K562 (cell line): ENCODE measurements at regions not wholly inside any gene's neighbourhood (a gene's known extent, or its start where the extent isn't known, plus 50 kb on each side); places are given as distances from the start of the nearest gene placed in this dataset.

Experiments used
- ATAC-seq: fragments of 200-7000 bp; cut with Tn5 transposase; 3 replicates; pipeline ENCODE4 v1.9.1; 2020; ENCODE audit warnings: moderate library complexity
- BruUV-seq: library from RNA; stranded (reverse); fragments of 400-500 nt; replicated peaks from 2 replicates; lab custom pipeline; 2021; lab: Mats Ljungman, UMichigan
- CTCF ChIA-PET: fragments of 300-600 bp; formaldehyde crosslinking; extraction: SDS; loops from one replicate; lab custom pipeline; 2021; ENCODE audit warnings: low intra/inter-chr PET ratio; lab: Yijun Ruan, JAX
- POLR2A ChIA-PET: fragments of 300-600, 350-650 bp; sonication (Branson Sonifier 250); formaldehyde crosslinking; extraction: SDS; loops from one replicate; lab custom pipeline; 2021; ENCODE audit warnings: antibody characterized with exemption, inconsistent platforms; lab: Yijun Ruan, JAX
- DNase-seq, 4 experiments: peaks; one replicate each; pipeline versions ENCODE4 v3.0.0 to v3.0.0-alpha.2; 2011 to 2018; ENCODE audit warnings: low spot score in 3 of 4, mixed read lengths in 3 of 4; ENCODE audit errors: extremely low read depth in 1 of 4
- FAIRE-seq: peaks from 2 replicates; lab custom pipeline; 2011; peaks lifted over from hg19 to GRCh38; lab: Jason Lieb, UNC
- H2AFZ ChIP-seq: 2 replicates; pipeline ENCODE4 v1.6.0; 2011; ENCODE audit warnings: low read depth, low read length, control low read depth, inconsistent platforms
- H3K27ac ChIP-seq: fragments of 200-600 bp; 3 replicates; pipeline ENCODE4 v1.8.0; 2011; ENCODE audit warnings: low read depth, mild to moderate bottlenecking, control low read depth, inconsistent platforms, low read length, moderate library complexity, mixed read lengths; ENCODE audit errors: extremely low read depth
- H3K27me3 ChIP-seq, 2 experiments: fragments of 300-600 bp in 1 of 2; 2 replicates in 1 of 2; 3 replicates in 1 of 2; pipeline versions ENCODE4 v1.6.0 to v1.8.0; 2011; ENCODE audit warnings: inconsistent platforms in 2 of 2, low read length in 2 of 2, mild to moderate bottlenecking in 1 of 2, mixed read lengths in 1 of 2, moderate library complexity in 1 of 2; ENCODE audit not compliant: control insufficient read depth in 2 of 2, insufficient read depth in 2 of 2
- H3K36me3 ChIP-seq: fragments of 300-600 bp; 3 replicates; pipeline ENCODE4 v1.8.0; 2011; ENCODE audit warnings: mild to moderate bottlenecking, low read length, inconsistent platforms; ENCODE audit not compliant: control insufficient read depth, insufficient read depth
- H3K4me1 ChIP-seq, 2 experiments: fragments of 200-600 bp in 1 of 2; replicated peaks in 1 of 2; 2 replicates in 1 of 2; 3 replicates in 1 of 2; pipeline versions ENCODE4 v1.5.1 to v1.8.0; 2011; ENCODE audit warnings: inconsistent platforms in 2 of 2, low read length in 2 of 2, mild to moderate bottlenecking in 1 of 2, mixed read lengths in 1 of 2, moderate library complexity in 1 of 2; ENCODE audit not compliant: control insufficient read depth in 2 of 2, insufficient read depth in 2 of 2
- H3K4me2 ChIP-seq: 2 replicates; pipeline ENCODE4 v1.6.1; 2011; ENCODE audit warnings: low read length, control low read depth, inconsistent platforms, mixed read lengths; ENCODE audit not compliant: insufficient read depth
- H3K4me3 ChIP-seq: fragments of 200-600 bp; sonication (generic), shearing (Covaris generic); 2 replicates; pipeline ENCODE4 v1.5.1; 2016; ENCODE audit warnings: control low read depth, inconsistent platforms
- H3K79me2 ChIP-seq: fragments of 200-600 bp; 3 replicates; pipeline ENCODE4 v1.8.0; 2011; ENCODE audit warnings: low read length, inconsistent platforms; ENCODE audit not compliant: control insufficient read depth, insufficient read depth
- H3K9ac ChIP-seq, 2 experiments: 2 replicates each; pipeline versions ENCODE4 v1.6.0 to v1.6.1; 2011; ENCODE audit warnings: low read depth in 2 of 2, low read length in 2 of 2, control low read depth in 1 of 2, inconsistent platforms in 1 of 2, mild to moderate bottlenecking in 1 of 2, mixed read lengths in 1 of 2; ENCODE audit not compliant: insufficient read depth in 1 of 2
- H3K9me1 ChIP-seq: one replicate; pipeline ENCODE4 v1.6.0; 2011; ENCODE audit warnings: inconsistent platforms, mild to moderate bottlenecking, low read length, moderate library complexity; ENCODE audit not compliant: control insufficient read depth, insufficient read depth
- H3K9me3 ChIP-seq: replicated peaks from 2 replicates; pipeline ENCODE4 v1.5.1; 2011; ENCODE audit warnings: low read depth, low read length, inconsistent platforms; ENCODE audit not compliant: control insufficient read depth, insufficient read depth
- H4K20me1 ChIP-seq: replicated peaks from 2 replicates; pipeline ENCODE4 v1.6.1; 2011; ENCODE audit warnings: low read length, inconsistent platforms, mixed read lengths; ENCODE audit not compliant: control insufficient read depth, insufficient read depth
- BCL6 ChIP-seq: fragments of 250-450 bp; sonication (Bioruptor Pico); IDR thresholded peaks from 2 replicates; pipeline ENCODE4 v1.4.0; 2020
- CBX1 ChIP-seq: sonication (generic); IDR thresholded peaks from 2 replicates; pipeline ENCODE4 v1.6.1; 2016; ENCODE audit warnings: antibody characterized with exemption, low read depth, mild to moderate bottlenecking
- E2F1 ChIP-seq: sonication (generic); formaldehyde crosslinking; IDR thresholded peaks from 2 replicates; pipeline ENCODE4 v1.8.1; 2023; ENCODE audit warnings: mild to moderate bottlenecking, missing genetic modification reagents, moderate library complexity
- ETV1 ChIP-seq: fragments of 450-650 bp; conservative IDR thresholded peaks from 2 replicates; pipeline ENCODE4 v1.6.1; 2016; ENCODE audit warnings: missing genetic modification characterization, control low read depth, low read depth, missing compliant biosample characterization
- HCFC1 ChIP-seq: IDR thresholded peaks from 2 replicates; pipeline ENCODE4 v1.6.1; 2012; ENCODE audit warnings: low read depth, low read length, improper control_type of control experiment
- HMG20A ChIP-seq: fragments of 450-650 bp; formaldehyde crosslinking; conservative IDR thresholded peaks from 2 replicates; pipeline ENCODE4 v1.4.0; 2020; ENCODE audit warnings: mild to moderate bottlenecking, mixed read lengths
- IRF2 ChIP-seq: sonication (generic); formaldehyde crosslinking; IDR thresholded peaks from 2 replicates; pipeline ENCODE4 v1.8.1; 2022; ENCODE audit warnings: mild to moderate bottlenecking, missing genetic modification reagents
- NELFE ChIP-seq: IDR thresholded peaks from 2 replicates; pipeline ENCODE4 v1.6.1; 2011; ENCODE audit warnings: mild to moderate bottlenecking; ENCODE audit not compliant: insufficient read depth, insufficient read length
- NR2F6 ChIP-seq: fragments of 450-650 bp; formaldehyde crosslinking; IDR thresholded peaks from 2 replicates; pipeline ENCODE4 v1.4.0; 2020; ENCODE audit warnings: mild to moderate bottlenecking
- PHTF2 ChIP-seq: fragments of 250-450 bp; sonication (Bioruptor Pico); IDR thresholded peaks from 2 replicates; pipeline ENCODE4 v1.5.0; 2021; ENCODE audit warnings: mild to moderate bottlenecking
- SMARCA5 ChIP-seq: fragments of 450-650 bp; IDR thresholded peaks from 2 replicates; pipeline ENCODE4 v1.6.1; 2016
- SRSF3 ChIP-seq: fragments of 200-400 bp; formaldehyde crosslinking; IDR thresholded peaks from 2 replicates; pipeline ENCODE4 v1.6.1; 2016; ENCODE audit warnings: mild to moderate bottlenecking, low read length, moderate library complexity; ENCODE audit not compliant: insufficient read depth
- ZNF184 ChIP-seq: sonication (generic); formaldehyde crosslinking; IDR thresholded peaks from 2 replicates; pipeline ENCODE4 v1.5.0; 2020; ENCODE audit warnings: missing genetic modification reagents
- ZNF696 ChIP-seq: fragments of 250-450 bp; sonication (Bioruptor Pico); conservative IDR thresholded peaks from 2 replicates; pipeline ENCODE4 v1.4.0; 2020; ENCODE audit warnings: mild to moderate bottlenecking, moderate library complexity
- in situ Hi-C: fragments of 300-500 bp; cut with MboI; formaldehyde crosslinking; loops from 4 replicates; pipeline ENCODE4 v1.15.0; 2018; ENCODE audit warnings: inconsistent platforms, mixed read lengths
- intact Hi-C: fragments of 100-400 bp; cut with micrococcal nuclease; formaldehyde crosslinking; loops from 2 replicates; pipeline ENCODE4 v1.14.2; 2022
- TF ChIP-seq, protein P1 (sequence below): fragments of 250-450 bp; sonication (Bioruptor Pico); IDR thresholded peaks from 2 replicates; pipeline ENCODE4 v1.9.0; 2021; ENCODE audit warnings: mild to moderate bottlenecking, inconsistent platforms
- TF ChIP-seq, protein P2 (sequence below): fragments of 450-650 bp; IDR thresholded peaks from 2 replicates; pipeline ENCODE4 v1.6.1; 2017; ENCODE audit warnings: mild to moderate bottlenecking, moderate library complexity
- TF ChIP-seq, protein P3 (sequence below): sonication (generic); formaldehyde crosslinking; IDR thresholded peaks from 2 replicates; pipeline ENCODE4 v1.8.0; 2022; ENCODE audit warnings: missing genetic modification reagents, mild to moderate bottlenecking, borderline replicate concordance

DNA sequence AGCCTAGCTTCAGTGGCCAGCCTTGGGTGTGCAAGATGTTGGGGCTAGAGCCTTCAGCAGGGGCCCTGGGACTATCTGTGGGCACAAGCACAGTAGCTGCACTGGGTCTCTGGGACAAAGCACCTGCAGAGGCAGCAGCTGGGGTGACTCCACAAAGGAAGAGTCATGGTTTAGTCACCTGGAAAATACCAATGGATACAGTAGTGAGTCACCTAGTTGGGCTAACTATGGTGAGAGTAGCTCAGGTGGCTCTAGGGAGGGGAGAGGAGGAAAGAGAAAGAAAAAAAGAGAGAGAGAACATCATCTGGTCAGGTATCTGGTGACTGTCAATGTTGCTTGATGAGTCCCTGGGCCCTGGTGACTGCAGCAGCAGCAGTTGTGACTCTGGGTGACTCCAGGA, 72.9 kb upstream of the SPIN4 start (continued):
- TF ChIP-seq, protein P1, sequence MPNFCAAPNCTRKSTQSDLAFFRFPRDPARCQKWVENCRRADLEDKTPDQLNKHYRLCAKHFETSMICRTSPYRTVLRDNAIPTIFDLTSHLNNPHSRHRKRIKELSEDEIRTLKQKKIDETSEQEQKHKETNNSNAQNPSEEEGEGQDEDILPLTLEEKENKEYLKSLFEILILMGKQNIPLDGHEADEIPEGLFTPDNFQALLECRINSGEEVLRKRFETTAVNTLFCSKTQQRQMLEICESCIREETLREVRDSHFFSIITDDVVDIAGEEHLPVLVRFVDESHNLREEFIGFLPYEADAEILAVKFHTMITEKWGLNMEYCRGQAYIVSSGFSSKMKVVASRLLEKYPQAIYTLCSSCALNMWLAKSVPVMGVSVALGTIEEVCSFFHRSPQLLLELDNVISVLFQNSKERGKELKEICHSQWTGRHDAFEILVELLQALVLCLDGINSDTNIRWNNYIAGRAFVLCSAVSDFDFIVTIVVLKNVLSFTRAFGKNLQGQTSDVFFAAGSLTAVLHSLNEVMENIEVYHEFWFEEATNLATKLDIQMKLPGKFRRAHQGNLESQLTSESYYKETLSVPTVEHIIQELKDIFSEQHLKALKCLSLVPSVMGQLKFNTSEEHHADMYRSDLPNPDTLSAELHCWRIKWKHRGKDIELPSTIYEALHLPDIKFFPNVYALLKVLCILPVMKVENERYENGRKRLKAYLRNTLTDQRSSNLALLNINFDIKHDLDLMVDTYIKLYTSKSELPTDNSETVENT (CRISPR knock-in tag): no peak
- no peak for TF ChIP-seq BCL6 (CRISPR knock-in tag)

DNA sequence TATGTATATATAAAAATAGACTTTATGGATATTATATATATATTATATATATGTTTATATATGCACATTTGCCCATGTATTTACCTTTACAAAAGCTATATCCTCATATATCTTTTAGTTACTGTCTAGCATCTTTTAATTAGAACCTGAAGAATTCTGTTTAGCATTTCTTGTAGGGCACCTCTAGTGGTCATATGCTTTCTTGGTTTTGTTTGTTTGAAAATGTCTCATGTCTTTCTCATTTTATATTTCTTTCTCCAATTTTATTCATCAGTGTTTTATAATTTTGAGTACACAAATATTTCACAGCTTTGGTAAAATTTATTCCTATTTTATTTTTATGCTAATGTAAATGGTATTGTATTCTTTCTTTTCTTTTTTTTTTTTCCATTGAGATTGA, 70.3 kb upstream of the SPIN4 start:
- Histone ChIP-seq H3K79me2 (no peaks in the 10 kb centered on the region), H3K4me3 (no peak overlapping the region), H2AFZ (no peak overlapping the region), H3K4me2 (no peak overlapping the region), H4K20me1 (no peaks in the 10 kb centered on the region), H3K4me1 (no peaks in the 10 kb centered on the region; a peak in 1 of 5 replicates), H3K9me1 (no peaks in the 10 kb centered on the region), H3K9ac (no peak overlapping the region), H3K27me3 (no peaks in the 10 kb centered on the region), H3K36me3 (no peaks in the 10 kb centered on the region), H3K9me3 (no peaks in the 10 kb centered on the region; the same call in 1 of the 2 replicates), H3K27ac (no peak overlapping the region)
- intact Hi-C loops (loop anchor here (10.0 kb wide), 1 partner anchor 67 kb away; the partner anchor contains the start of gene SPIN4), in situ Hi-C loops (no loop called here)
- ChIA-PET POLR2A (no interaction called here), CTCF (no interaction called here)
- ATAC-seq (no peak), FAIRE-seq (no peak), DNase-seq (no peak)
- BruUV-seq: no TSS peak
- TF ChIP-seq E2F1 (CRISPR knock-in tag): no peak
- TF ChIP-seq, protein P2, sequence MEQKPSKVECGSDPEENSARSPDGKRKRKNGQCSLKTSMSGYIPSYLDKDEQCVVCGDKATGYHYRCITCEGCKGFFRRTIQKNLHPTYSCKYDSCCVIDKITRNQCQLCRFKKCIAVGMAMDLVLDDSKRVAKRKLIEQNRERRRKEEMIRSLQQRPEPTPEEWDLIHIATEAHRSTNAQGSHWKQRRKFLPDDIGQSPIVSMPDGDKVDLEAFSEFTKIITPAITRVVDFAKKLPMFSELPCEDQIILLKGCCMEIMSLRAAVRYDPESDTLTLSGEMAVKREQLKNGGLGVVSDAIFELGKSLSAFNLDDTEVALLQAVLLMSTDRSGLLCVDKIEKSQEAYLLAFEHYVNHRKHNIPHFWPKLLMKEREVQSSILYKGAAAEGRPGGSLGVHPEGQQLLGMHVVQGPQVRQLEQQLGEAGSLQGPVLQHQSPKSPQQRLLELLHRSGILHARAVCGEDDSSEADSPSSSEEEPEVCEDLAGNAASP: no peak
- TF ChIP-seq PHTF2: no peak
- no peak for TF ChIP-seq ZNF184 (CRISPR knock-in tag)
- TF ChIP-seq ETV1 (tag): no peak
- no peak for TF ChIP-seq NELFE
- no peak for TF ChIP-seq NR2F6 (CRISPR knock-in tag)
- TF ChIP-seq ZNF696 (CRISPR knock-in tag): no peak
- no peak for TF ChIP-seq SRSF3
- TF ChIP-seq CBX1: no peak
- TF ChIP-seq SMARCA5: no peak
- TF ChIP-seq, protein P3, sequence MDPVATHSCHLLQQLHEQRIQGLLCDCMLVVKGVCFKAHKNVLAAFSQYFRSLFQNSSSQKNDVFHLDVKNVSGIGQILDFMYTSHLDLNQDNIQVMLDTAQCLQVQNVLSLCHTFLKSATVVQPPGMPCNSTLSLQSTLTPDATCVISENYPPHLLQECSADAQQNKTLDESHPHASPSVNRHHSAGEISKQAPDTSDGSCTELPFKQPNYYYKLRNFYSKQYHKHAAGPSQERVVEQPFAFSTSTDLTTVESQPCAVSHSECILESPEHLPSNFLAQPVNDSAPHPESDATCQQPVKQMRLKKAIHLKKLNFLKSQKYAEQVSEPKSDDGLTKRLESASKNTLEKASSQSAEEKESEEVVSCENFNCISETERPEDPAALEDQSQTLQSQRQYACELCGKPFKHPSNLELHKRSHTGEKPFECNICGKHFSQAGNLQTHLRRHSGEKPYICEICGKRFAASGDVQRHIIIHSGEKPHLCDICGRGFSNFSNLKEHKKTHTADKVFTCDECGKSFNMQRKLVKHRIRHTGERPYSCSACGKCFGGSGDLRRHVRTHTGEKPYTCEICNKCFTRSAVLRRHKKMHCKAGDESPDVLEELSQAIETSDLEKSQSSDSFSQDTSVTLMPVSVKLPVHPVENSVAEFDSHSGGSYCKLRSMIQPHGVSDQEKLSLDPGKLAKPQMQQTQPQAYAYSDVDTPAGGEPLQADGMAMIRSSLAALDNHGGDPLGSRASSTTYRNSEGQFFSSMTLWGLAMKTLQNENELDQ (CRISPR knock-in tag): no peak
- no peak for TF ChIP-seq HMG20A
- no peak for TF ChIP-seq HCFC1
- TF ChIP-seq IRF2 (CRISPR knock-in tag): no peak
